HEK293 (cell line): ENCODE measurements at regions not wholly inside any gene's neighbourhood (a gene's known extent, or its start where the extent isn't known, plus 50 kb on each side); places are given as distances from the start of the nearest gene placed in this dataset.

Experiments used
- GLIS2 ChIP-seq: fragments of 450-650 bp; formaldehyde crosslinking; IDR thresholded peaks from 2 replicates; pipeline ENCODE4 v1.5.1; 2016; ENCODE audit warnings: missing biosample characterization, missing genetic modification characterization
- KLF9 ChIP-seq: fragments of 450-650 bp; formaldehyde crosslinking; IDR thresholded peaks from 2 replicates; pipeline ENCODE4 v1.5.1; 2016; ENCODE audit warnings: missing biosample characterization, missing genetic modification characterization, low read depth
- SETDB1 ChIP-seq: IDR thresholded peaks from one replicate; pipeline ENCODE4 v1.6.1; 2017; ENCODE audit warnings: mild to moderate bottlenecking, low read length, moderate library complexity, mixed read lengths; ENCODE audit not compliant: insufficient read length
- ZFP69B ChIP-seq: fragments of 450-650 bp; formaldehyde crosslinking; IDR thresholded peaks from 2 replicates; pipeline ENCODE4 v1.5.1; 2016; ENCODE audit warnings: missing biosample characterization, missing genetic modification characterization
- ZNF121 ChIP-seq: fragments of 450-650 bp; formaldehyde crosslinking; IDR thresholded peaks from 2 replicates; pipeline ENCODE4 v1.5.1; 2016; ENCODE audit warnings: missing biosample characterization, missing genetic modification characterization
- ZNF211 ChIP-seq: fragments of 450-650 bp; formaldehyde crosslinking; IDR thresholded peaks from 2 replicates; pipeline ENCODE4 v1.5.1; 2016; ENCODE audit warnings: low read depth, missing biosample characterization, missing genetic modification characterization
- ZNF404 ChIP-seq: fragments of 450-650 bp; formaldehyde crosslinking; IDR thresholded peaks from 2 replicates; pipeline ENCODE4 v1.5.1; 2017; ENCODE audit warnings: missing biosample characterization, missing genetic modification characterization
- ZNF48 ChIP-seq: fragments of 450-650 bp; formaldehyde crosslinking; IDR thresholded peaks from 2 replicates; pipeline ENCODE4 v1.5.1; 2016; ENCODE audit warnings: missing biosample characterization, missing genetic modification characterization
- ZNF560 ChIP-seq: fragments of 450-650 bp; formaldehyde crosslinking; IDR thresholded peaks from 2 replicates; pipeline ENCODE4 v1.5.1; 2017; ENCODE audit warnings: missing biosample characterization, missing genetic modification characterization, borderline replicate concordance
- TF ChIP-seq, protein P1 (sequence below): fragments of 450-650 bp; formaldehyde crosslinking; IDR thresholded peaks from 2 replicates; pipeline ENCODE4 v1.5.1; 2016; ENCODE audit warnings: missing biosample characterization, missing genetic modification characterization, low read depth
- TF ChIP-seq, protein P2 (sequence below): fragments of 450-650 bp; formaldehyde crosslinking; IDR thresholded peaks from 2 replicates; pipeline ENCODE4 v1.5.1; 2016; ENCODE audit warnings: missing biosample characterization, missing genetic modification characterization

GRCh38 chr16:62882552-62883221, 846.4 kb upstream of the CDH8 start:
- TF ChIP-seq, protein P1, sequence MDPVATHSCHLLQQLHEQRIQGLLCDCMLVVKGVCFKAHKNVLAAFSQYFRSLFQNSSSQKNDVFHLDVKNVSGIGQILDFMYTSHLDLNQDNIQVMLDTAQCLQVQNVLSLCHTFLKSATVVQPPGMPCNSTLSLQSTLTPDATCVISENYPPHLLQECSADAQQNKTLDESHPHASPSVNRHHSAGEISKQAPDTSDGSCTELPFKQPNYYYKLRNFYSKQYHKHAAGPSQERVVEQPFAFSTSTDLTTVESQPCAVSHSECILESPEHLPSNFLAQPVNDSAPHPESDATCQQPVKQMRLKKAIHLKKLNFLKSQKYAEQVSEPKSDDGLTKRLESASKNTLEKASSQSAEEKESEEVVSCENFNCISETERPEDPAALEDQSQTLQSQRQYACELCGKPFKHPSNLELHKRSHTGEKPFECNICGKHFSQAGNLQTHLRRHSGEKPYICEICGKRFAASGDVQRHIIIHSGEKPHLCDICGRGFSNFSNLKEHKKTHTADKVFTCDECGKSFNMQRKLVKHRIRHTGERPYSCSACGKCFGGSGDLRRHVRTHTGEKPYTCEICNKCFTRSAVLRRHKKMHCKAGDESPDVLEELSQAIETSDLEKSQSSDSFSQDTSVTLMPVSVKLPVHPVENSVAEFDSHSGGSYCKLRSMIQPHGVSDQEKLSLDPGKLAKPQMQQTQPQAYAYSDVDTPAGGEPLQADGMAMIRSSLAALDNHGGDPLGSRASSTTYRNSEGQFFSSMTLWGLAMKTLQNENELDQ = no peak
- TF ChIP-seq ZNF48 (tag by site-specific recombination) = no peak
- TF ChIP-seq, protein P2, sequence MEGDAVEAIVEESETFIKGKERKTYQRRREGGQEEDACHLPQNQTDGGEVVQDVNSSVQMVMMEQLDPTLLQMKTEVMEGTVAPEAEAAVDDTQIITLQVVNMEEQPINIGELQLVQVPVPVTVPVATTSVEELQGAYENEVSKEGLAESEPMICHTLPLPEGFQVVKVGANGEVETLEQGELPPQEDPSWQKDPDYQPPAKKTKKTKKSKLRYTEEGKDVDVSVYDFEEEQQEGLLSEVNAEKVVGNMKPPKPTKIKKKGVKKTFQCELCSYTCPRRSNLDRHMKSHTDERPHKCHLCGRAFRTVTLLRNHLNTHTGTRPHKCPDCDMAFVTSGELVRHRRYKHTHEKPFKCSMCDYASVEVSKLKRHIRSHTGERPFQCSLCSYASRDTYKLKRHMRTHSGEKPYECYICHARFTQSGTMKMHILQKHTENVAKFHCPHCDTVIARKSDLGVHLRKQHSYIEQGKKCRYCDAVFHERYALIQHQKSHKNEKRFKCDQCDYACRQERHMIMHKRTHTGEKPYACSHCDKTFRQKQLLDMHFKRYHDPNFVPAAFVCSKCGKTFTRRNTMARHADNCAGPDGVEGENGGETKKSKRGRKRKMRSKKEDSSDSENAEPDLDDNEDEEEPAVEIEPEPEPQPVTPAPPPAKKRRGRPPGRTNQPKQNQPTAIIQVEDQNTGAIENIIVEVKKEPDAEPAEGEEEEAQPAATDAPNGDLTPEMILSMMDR (tag by site-specific recombination) = no peak
- TF ChIP-seq ZFP69B (tag by site-specific recombination) = no peak
- TF ChIP-seq ZNF211 (tag by site-specific recombination) = no peak
- TF ChIP-seq GLIS2 (tag by site-specific recombination) = no peak
- no peak for TF ChIP-seq ZNF404 (tag by site-specific recombination)
- TF ChIP-seq SETDB1 = no peak
- no peak for TF ChIP-seq ZNF560 (tag by site-specific recombination)
- TF ChIP-seq ZNF121 (tag by site-specific recombination) = no peak
- TF ChIP-seq KLF9 (tag by site-specific recombination) = no peak
